GM21737 (cell line): ENCODE measurements at regions not wholly inside any gene's neighbourhood (a gene's known extent, or its start where the extent isn't known, plus 50 kb on each side); places are given as distances from the start of the nearest gene placed in this dataset.

Experiments
- ATAC-seq: cut with Tn5 transposase; IDR thresholded peaks from one replicate; pipeline ENCODE4 v1.9.1; 2021; ENCODE audit warnings: mild to moderate bottlenecking, moderate library complexity; ENCODE audit not compliant: unreplicated experiment

- ATAC-seq: no peak
Observed at GRCh38 chr2:167310442-167310841, 422.2 kb downstream of the XIRP2 start.
